ENCODE measurements at regions not wholly inside any gene's neighbourhood (a gene's known extent, or its start where the extent isn't known, plus 50 kb on each side); places are given as distances from the start of the nearest gene placed in this dataset.

DNA sequence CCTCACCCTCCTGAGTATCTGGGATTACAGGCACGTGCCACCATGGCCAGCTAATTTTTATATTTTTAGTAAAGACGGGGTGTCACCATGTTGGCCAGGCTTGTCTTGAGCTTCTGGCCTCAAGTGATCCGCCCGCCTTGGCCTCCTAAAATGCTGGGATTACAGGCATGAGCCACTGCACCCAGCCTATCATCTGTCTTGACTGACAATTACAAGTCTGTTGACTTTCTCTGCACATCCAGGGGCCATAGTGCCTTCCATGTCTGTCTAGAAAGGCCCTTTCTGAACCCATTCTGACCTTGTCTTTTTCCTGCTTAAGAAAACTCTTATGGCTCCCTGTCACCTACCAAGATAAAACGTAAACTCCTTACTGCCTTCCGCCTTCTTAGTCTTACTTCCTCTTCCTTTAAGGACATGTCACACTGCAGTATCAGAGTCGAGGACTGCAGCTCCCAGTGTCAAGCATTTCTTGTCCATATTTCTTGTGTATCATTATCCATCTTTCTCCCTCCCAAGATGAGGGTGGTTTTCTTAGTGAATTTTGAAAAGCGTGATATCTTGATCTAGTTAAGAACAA, 49.9 kb upstream of the SHB start:
- DNase-seq, result no peak

Measured in AML-193 (cell line).